A673 (cell line): ENCODE measurements at regions not wholly inside any gene's neighbourhood (a gene's known extent, or its start where the extent isn't known, plus 50 kb on each side); places are given as distances from the start of the nearest gene placed in this dataset.

Experiments
- BruUV-seq: library from RNA; stranded (reverse); fragments of 400-500 nt; replicated peaks from 2 replicates; lab custom pipeline; 2021; lab: Mats Ljungman, UMichigan
- CTCF ChIA-PET: fragments of 300-600 bp; sonication (Branson Sonifier 250); formaldehyde crosslinking; loops from one replicate; lab custom pipeline; 2022; ENCODE audit warnings: antibody characterized with exemption; lab: Charles Lee
- POLR2A ChIA-PET: fragments of 300-600 bp; sonication (Branson Sonifier 250); formaldehyde crosslinking; loops from one replicate; lab custom pipeline; 2022; ENCODE audit warnings: antibody characterized with exemption; ENCODE audit not compliant: low non-redundant PET; lab: Charles Lee
- DNase-seq: peaks from one replicate; pipeline ENCODE4 v3.0.0-alpha.2; 2015; ENCODE audit warnings: low spot score
- H3K27ac ChIP-seq: fragments of 200-600 bp; sonication (generic); 2 replicates; pipeline ENCODE4 v1.5.1; 2016; ENCODE audit warnings: mixed run types, low read depth, mild to moderate bottlenecking, mixed read lengths, antibody characterized with exemption, low read length; ENCODE audit not compliant: poor library complexity, severe bottlenecking
- H3K27me3 ChIP-seq: fragments of 200-600 bp; sonication (generic); replicated peaks from 2 replicates; pipeline ENCODE4 v1.6.1; 2017; ENCODE audit warnings: mixed run types, low read depth, mild to moderate bottlenecking, mixed read lengths, antibody characterized with exemption, low read length; ENCODE audit not compliant: insufficient read depth, poor library complexity
- H3K36me3 ChIP-seq: fragments of 200-600 bp; sonication (generic); 2 replicates; pipeline ENCODE4 v1.6.1; 2016; ENCODE audit warnings: mixed run types, mild to moderate bottlenecking, mixed read lengths, antibody characterized with exemption, low read length; ENCODE audit not compliant: insufficient read depth, poor library complexity, severe bottlenecking
- H3K4me1 ChIP-seq: fragments of 200-600 bp; sonication (generic); 2 replicates; pipeline ENCODE4 v1.6.1; 2017; ENCODE audit warnings: mixed run types, mild to moderate bottlenecking, mixed read lengths, antibody characterized with exemption, low read length; ENCODE audit not compliant: insufficient read depth, poor library complexity, severe bottlenecking
- H3K4me3 ChIP-seq: fragments of 200-600 bp; sonication (generic); 2 replicates; pipeline ENCODE4 v1.5.1; 2016; ENCODE audit warnings: low read depth, mixed run types, mild to moderate bottlenecking, mixed read lengths, low read length; ENCODE audit not compliant: poor library complexity, severe bottlenecking
- H3K9me3 ChIP-seq: fragments of 200-600 bp; sonication (generic); 2 replicates; pipeline ENCODE4 v1.6.1; 2016; ENCODE audit warnings: mixed run types, low read depth, mild to moderate bottlenecking, mixed read lengths, antibody characterized with exemption, low read length; ENCODE audit not compliant: poor library complexity, severe bottlenecking
- EZH2 ChIP-seq: fragments of 200-600 bp; sonication (generic); IDR thresholded peaks from 2 replicates; pipeline ENCODE4 v1.6.1; 2017; ENCODE audit warnings: borderline replicate concordance, low read depth, mild to moderate bottlenecking, mixed read lengths, antibody characterized with exemption, low read length; ENCODE audit not compliant: poor library complexity, severe bottlenecking
- intact Hi-C: fragments of 100-400 bp; cut with micrococcal nuclease; formaldehyde crosslinking; loops from one replicate; pipeline ENCODE4 v1.10.0; 2022; ENCODE audit not compliant: unreplicated experiment
- TF ChIP-seq, protein P1 (sequence below): fragments of 300-800, 200-600 bp; sonication (generic); conservative IDR thresholded peaks from 2 replicates; pipeline ENCODE4 v1.5.1; 2017; ENCODE audit warnings: low read depth, mild to moderate bottlenecking, antibody characterized with exemption, low read length, moderate library complexity, mixed read lengths

- no peak for TF ChIP-seq EZH2
- TF ChIP-seq, protein P1, sequence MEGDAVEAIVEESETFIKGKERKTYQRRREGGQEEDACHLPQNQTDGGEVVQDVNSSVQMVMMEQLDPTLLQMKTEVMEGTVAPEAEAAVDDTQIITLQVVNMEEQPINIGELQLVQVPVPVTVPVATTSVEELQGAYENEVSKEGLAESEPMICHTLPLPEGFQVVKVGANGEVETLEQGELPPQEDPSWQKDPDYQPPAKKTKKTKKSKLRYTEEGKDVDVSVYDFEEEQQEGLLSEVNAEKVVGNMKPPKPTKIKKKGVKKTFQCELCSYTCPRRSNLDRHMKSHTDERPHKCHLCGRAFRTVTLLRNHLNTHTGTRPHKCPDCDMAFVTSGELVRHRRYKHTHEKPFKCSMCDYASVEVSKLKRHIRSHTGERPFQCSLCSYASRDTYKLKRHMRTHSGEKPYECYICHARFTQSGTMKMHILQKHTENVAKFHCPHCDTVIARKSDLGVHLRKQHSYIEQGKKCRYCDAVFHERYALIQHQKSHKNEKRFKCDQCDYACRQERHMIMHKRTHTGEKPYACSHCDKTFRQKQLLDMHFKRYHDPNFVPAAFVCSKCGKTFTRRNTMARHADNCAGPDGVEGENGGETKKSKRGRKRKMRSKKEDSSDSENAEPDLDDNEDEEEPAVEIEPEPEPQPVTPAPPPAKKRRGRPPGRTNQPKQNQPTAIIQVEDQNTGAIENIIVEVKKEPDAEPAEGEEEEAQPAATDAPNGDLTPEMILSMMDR: no peak
- H3K36me3 ChIP-seq: no peaks in the 10 kb centered on the region
- no peak for DNase-seq
- BruUV-seq: no TSS peak
- intact Hi-C loops: no loop called here
- no peaks in the 10 kb centered on the region for H3K27me3 ChIP-seq
- H3K4me3 ChIP-seq: no peak overlapping the region
- ChIA-PET CTCF (no interaction called here), POLR2A (no interaction called here)
- no peak overlapping the region for H3K27ac ChIP-seq
- H3K4me1 ChIP-seq: no peaks in the 10 kb centered on the region
- H3K9me3 ChIP-seq: no peaks in the 10 kb centered on the region
Measured at GRCh38 chr11:8749202-8749601, 66.6 kb downstream of the RPL27A start.

DNA sequence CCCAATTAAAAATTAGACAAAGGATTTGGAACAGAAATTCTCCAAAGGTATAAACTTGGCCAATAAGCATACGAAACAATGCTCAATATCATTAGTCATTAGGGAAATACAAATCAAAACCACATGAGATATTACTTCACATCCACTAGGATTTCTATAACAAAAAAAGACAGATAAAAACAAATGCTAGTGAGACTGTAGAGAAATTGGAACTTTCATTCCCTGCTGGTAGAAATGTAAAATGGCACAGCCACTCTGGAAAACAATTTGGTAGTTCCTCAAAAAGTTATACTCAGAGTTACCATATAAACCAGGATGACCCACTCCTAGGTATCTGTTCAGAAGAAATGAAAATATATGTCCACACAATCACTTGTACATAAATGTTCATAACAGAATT, 71.6 kb downstream of the RPL27A start:
- H3K4me1 ChIP-seq: no peaks in the 10 kb centered on the region
- CTCF ChIA-PET: no interaction called here
- intact Hi-C loops: no loop called here
- no peak overlapping the region for H3K4me3 ChIP-seq
- TF ChIP-seq EZH2: no peak
- TF ChIP-seq, protein P1: no peak
- no peak for DNase-seq
- H3K36me3 ChIP-seq: no peaks in the 10 kb centered on the region
- H3K27me3 ChIP-seq: no peaks in the 10 kb centered on the region
- no peak overlapping the region for H3K27ac ChIP-seq
- POLR2A ChIA-PET: no interaction called here
- H3K9me3 ChIP-seq: no peaks in the 10 kb centered on the region
- no TSS peak for BruUV-seq

GRCh38 chr11:8756201-8756600, 73.6 kb downstream of the RPL27A start:
- DNase-seq: no peak
- ChIA-PET POLR2A (no interaction called here), CTCF (no interaction called here)
- intact Hi-C loops: no loop called here
- H3K9me3 ChIP-seq: no peaks in the 10 kb centered on the region
- no peaks in the 10 kb centered on the region for H3K36me3 ChIP-seq
- H3K4me1 ChIP-seq: no peaks in the 10 kb centered on the region
- H3K27me3 ChIP-seq: no peaks in the 10 kb centered on the region
- no peak overlapping the region for H3K27ac ChIP-seq
- BruUV-seq: no TSS peak
- TF ChIP-seq, protein P1: no peak
- TF ChIP-seq EZH2: no peak
- no peak overlapping the region for H3K4me3 ChIP-seq
